ENCODE measurements at regions not wholly inside any gene's neighbourhood (a gene's known extent, or its start where the extent isn't known, plus 50 kb on each side); places are given as distances from the start of the nearest gene placed in this dataset.

GRCh38 chr10:3548076-3548475 is 236.9 kb downstream of the KLF6 start:
- no peak for DNase-seq

GRCh38 chr10:3544561-3544960 is 240.4 kb downstream of the KLF6 start:
- no peak for DNase-seq

GRCh38 chr10:3542185-3542611 is 242.8 kb downstream of the KLF6 start:
- peak in 1 of 51 donors; percentile 46 for DNase-seq

GRCh38 chr10:3539696-3540383 is 245.2 kb downstream of the KLF6 start:
- DNase-seq, result no peak

- peak in 8 of 51 donors; percentile 1 to 80 (median 33) for DNase-seq
These were observed 246.1 kb downstream of the KLF6 start for GRCh38 chr10:3538656-3539531.

DNA sequence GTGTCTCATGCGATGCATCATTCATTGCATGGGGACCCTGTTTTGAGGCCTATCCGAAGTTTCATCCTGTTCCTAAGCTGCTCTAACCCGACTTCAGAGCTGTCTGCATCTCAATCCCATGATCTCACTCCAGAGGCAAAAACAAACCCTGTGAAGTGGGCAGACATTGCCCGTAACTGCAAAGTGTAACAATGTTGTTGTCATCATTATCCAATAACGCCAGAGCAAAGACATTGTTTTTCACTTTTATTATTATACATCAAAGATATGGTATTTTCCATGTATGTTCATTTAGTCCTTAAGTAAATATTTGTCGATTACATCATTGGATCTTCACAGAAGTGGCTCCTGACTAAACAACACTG is 246.7 kb downstream of the KLF6 start:
- no peak for DNase-seq

DNA sequence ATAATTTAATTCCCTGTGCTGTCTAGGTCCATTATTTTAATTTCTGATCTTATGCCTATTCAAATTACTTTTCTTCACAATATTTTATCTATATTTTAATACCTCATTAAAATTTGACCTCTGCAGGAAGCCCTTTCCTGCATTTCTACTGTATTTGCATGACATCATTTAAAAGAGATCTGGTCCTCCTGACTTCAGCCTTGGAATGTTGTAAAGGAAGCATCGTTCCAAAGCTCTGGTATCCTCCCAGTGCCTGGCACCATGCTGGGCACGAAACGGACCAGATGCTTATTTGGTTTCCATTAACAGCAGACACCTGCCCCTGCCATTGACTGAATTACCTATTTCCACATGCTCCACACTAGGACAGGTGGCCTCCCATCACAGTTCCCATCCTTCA is 247.5 kb downstream of the KLF6 start:
- no peak for DNase-seq

GRCh38 chr10:3535001-3535400 is 250.0 kb downstream of the KLF6 start:
- DNase-seq, result no peak

GRCh38 chr10:3534433-3534832 is 250.6 kb downstream of the KLF6 start:
- DNase-seq, result no peak

GRCh38 chr10:3533296-3533695 is 251.7 kb downstream of the KLF6 start:
- no peak for DNase-seq

DNA sequence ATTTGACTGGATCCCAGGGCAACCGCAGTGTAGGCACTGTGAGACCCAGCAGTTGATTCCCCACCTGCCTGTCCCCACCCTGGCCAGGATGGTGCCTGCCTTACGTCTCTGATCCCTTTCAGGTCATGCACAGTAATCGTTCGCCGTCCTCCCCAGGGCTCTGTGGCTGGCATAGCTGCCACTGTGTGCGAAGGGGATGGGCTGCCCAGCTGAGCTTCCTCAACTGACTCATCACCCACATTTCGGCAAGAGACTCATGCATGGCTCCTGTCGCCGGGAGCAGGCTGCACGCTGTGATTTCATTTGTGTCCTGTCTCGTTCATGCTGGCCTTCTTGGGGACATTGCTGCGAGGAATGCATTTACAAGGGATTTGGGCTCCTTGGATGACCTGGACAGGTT is 252.4 kb downstream of the KLF6 start:
- no peak for DNase-seq

DNA sequence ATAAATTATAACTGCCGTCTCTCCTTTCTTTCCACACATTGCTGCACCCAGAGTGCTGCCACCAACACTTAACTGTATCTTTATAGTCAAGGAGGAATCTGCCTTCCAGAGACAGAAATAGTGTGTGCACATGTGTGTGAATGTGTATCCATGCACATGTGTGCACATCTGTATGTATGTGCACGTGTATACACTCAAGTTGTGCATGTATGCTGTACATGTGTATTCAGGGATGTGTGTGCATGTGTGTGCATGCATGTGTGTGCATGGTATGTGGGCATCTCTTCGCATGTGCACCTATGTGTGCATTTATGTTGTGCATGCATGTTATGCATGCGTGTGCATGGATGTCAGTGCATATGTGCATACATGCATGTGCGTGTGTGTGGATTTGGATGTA is 253.3 kb downstream of the KLF6 start:
- no peak for DNase-seq

GRCh38 chr10:3530783-3531645 is 254.0 kb downstream of the KLF6 start:
- no peak for DNase-seq

- no peak for DNase-seq
These were observed 254.7 kb downstream of the KLF6 start for GRCh38 chr10:3530346-3530745.

DNA sequence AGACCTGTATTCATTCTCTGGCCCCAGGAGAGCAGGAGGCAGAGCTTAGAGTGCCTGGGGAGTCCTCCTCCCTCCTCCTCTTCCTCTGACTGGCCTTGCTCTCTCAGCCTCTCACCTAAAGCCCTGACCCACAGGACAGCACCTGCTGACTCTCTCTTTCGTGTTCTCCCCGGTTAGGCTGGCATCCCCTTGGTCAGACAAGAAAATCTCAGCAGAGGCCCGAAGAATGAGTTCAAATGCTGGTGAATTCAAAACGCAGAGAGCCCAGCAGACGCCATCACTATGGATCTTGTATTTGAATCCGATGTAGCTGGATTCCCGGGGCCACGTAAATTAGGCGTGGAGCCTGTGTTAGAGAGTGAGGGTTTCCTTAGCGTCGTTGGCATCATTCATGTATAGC is 255.3 kb downstream of the KLF6 start:
- DNase-seq, result no peak

GRCh38 chr10:3528823-3529403 is 256.1 kb downstream of the KLF6 start:
- no peak for DNase-seq

DNA sequence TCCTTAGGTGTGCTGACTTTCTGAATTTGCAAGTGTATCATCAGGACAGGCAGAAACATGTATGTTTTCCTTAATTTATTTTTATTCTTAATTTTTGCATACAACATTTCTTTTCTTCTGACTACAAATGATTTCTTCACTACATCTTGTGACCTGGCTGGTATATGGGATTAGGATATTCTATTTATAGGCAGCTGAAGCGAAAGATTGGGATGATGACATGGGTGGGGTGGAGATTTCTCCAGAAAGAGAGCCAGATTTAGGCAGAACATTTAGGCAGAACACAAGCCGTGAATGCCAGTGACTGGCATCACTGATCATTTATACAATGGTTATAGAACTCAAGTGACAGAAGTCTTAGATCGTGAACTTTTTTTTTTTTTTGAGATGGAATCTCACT is 256.7 kb downstream of the KLF6 start:
- no peak for DNase-seq

GRCh38 chr10:3527869-3528268 is 257.1 kb downstream of the KLF6 start:
- no peak for DNase-seq

- no peak for DNase-seq
These were observed 258.1 kb downstream of the KLF6 start for GRCh38 chr10:3526727-3527501.

GRCh38 chr10:3525832-3526449 is 259.1 kb downstream of the KLF6 start:
- DNase-seq, result peak in 1 of 51 donors; percentile 48

Data from hypothalamus (tissue), 51 donors.